ENCODE measurements at regions not wholly inside any gene's neighbourhood (a gene's known extent, or its start where the extent isn't known, plus 50 kb on each side); places are given as distances from the start of the nearest gene placed in this dataset.

DNA sequence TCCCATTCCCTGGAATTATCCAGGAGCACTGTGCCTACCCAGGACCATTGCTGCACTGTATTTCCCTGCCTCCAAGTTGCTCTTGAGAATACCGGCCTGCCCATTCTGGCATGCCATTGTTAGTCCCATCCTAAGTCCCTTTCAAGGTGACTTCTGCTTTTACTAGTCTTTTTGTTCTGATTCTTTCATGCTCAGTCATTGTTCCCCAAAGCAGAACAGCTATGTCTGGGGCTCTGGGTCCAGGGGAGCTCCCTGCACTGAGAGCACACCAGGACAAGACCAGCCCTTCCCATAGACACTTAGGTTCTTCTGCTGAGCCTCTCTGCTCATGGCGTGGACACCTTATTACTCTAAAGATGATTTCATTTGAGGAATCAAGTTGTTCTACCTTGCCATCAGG, 388.9 kb upstream of the KLF4 start:
- CTCF ChIA-PET: no interaction called here
- Histone ChIP-seq H3K36me3 (ENCODE audit: control insufficient read depth, insufficient read depth, low read length) (no peaks in the 10 kb centered on the region), H3K4me3 (ENCODE audit: low read depth, low read length) (no peak overlapping the region), H3K4me1 (no peaks in the 10 kb centered on the region), H3K27me3 (replicated peaks; ENCODE audit: control insufficient read depth, insufficient read depth, low read length) (no peaks in the 10 kb centered on the region), H3K9me3 (no peaks in the 10 kb centered on the region)
- no peak overlapping the region for H3K27ac Mint-ChIP-seq (ENCODE audit: unreplicated experiment)
- DNase-seq: no peak
- H3K36me3 Mint-ChIP-seq (ENCODE audit: insufficient read depth, unreplicated experiment): no peaks in the 10 kb centered on the region
- intact Hi-C loops (cut with micrococcal nuclease; ENCODE audit: unreplicated experiment): no loop called here
- POLR2A ChIA-PET: no interaction called here
- H3K4me1 Mint-ChIP-seq (ENCODE audit: low read depth, unreplicated experiment): no peaks in the 10 kb centered on the region
- TF ChIP-seq CTCF (IDR thresholded peaks at IDR 0.05; ENCODE audit: insufficient read depth in 1 of 2, low read depth in 1 of 2, low read length in 1 of 2, severe bottlenecking in 1 of 2, unreplicated experiment in 1 of 2): no peak
- BruUV-seq (replicated peaks): no TSS peak
- H3K27me3 Mint-ChIP-seq (ENCODE audit: insufficient read depth, unreplicated experiment): peaks cover 4% of the 10 kb centered on the region
- no peak overlapping the region for H3K4me3 Mint-ChIP-seq (ENCODE audit: unreplicated experiment)
- H3K9me3 Mint-ChIP-seq (ENCODE audit: unreplicated experiment): no peaks in the 10 kb centered on the region

GRCh38 chr9:107875571-107875980, 386.0 kb upstream of the KLF4 start:
- no peak for TF ChIP-seq CTCF (IDR thresholded peaks at IDR 0.05; ENCODE audit: insufficient read depth in 1 of 2, low read depth in 1 of 2, low read length in 1 of 2, severe bottlenecking in 1 of 2, unreplicated experiment in 1 of 2)
- Mint-ChIP-seq H3K27me3 (ENCODE audit: insufficient read depth, unreplicated experiment) (peaks cover 7% of the 10 kb centered on the region), H3K4me1 (ENCODE audit: low read depth, unreplicated experiment) (no peaks in the 10 kb centered on the region), H3K9me3 (ENCODE audit: unreplicated experiment) (no peaks in the 10 kb centered on the region), H3K36me3 (ENCODE audit: insufficient read depth, unreplicated experiment) (no peaks in the 10 kb centered on the region), H3K4me3 (ENCODE audit: unreplicated experiment) (no peak overlapping the region), H3K27ac (ENCODE audit: unreplicated experiment) (no peak overlapping the region)
- intact Hi-C loops (cut with micrococcal nuclease; ENCODE audit: unreplicated experiment): no loop called here
- no TSS peak for BruUV-seq (replicated peaks)
- H3K4me3 ChIP-seq (ENCODE audit: low read depth, low read length): no peak overlapping the region
- H3K27me3 ChIP-seq (replicated peaks; ENCODE audit: control insufficient read depth, insufficient read depth, low read length): no peaks in the 10 kb centered on the region
- H3K4me1 ChIP-seq: no peaks in the 10 kb centered on the region
- CTCF ChIA-PET: no interaction called here
- no peaks in the 10 kb centered on the region; the same call in 1 of the 2 replicates for H3K9me3 ChIP-seq
- no peaks in the 10 kb centered on the region for H3K36me3 ChIP-seq (ENCODE audit: control insufficient read depth, insufficient read depth, low read length)
- DNase-seq: no peak
- POLR2A ChIA-PET: no interaction called here

DNA sequence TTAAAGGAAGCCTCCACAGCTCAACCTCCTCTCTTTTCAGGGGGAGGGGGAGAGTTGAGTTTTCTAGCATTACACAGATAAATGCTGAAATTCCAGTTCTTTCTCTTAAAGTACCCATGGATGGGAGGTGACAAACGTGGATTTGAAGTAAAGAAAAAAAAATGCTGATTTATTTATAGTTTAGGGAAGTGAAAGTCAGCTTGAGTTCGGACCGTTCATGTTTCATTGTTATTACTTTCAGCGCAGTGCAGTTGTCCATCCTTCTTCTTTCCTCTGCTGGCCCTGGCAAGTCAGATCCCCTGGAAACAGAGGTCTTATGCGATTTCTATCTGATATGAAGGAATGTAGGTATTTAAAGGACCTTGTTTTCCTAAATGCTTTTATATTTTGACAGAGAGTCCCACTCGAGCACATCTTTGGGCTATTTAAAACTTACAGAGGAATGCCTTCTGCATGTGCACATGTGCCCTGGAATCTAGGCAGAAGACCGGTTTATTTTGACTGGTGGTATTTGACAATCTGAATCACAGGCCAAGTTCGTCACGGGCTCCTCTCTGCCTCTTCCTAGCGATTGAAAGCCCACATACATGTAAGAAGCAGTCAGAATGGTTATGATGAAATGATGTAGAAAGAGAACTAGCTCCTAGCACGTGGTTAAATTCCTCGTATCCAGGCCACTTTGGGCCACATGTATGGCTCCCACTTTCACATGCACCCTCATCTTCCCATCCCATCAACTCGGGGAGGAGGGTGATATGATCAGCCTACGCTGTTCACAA, 385.2 kb upstream of the KLF4 start:
- H3K36me3 Mint-ChIP-seq (ENCODE audit: insufficient read depth, unreplicated experiment): no peaks in the 10 kb centered on the region
- H3K4me1 Mint-ChIP-seq (ENCODE audit: low read depth, unreplicated experiment): no peaks in the 10 kb centered on the region
- peaks cover 7% of the 10 kb centered on the region for H3K27me3 Mint-ChIP-seq (ENCODE audit: insufficient read depth, unreplicated experiment)
- Histone ChIP-seq H3K4me1 (no peaks in the 10 kb centered on the region), H3K4me3 (ENCODE audit: low read depth, low read length) (no peak overlapping the region), H3K9me3 (no peaks in the 10 kb centered on the region; the same call in 1 of the 2 replicates), H3K27me3 (replicated peaks; ENCODE audit: control insufficient read depth, insufficient read depth, low read length) (no peaks in the 10 kb centered on the region), H3K36me3 (ENCODE audit: control insufficient read depth, insufficient read depth, low read length) (no peaks in the 10 kb centered on the region)
- H3K4me3 Mint-ChIP-seq (ENCODE audit: unreplicated experiment): no peak overlapping the region
- intact Hi-C loops (cut with micrococcal nuclease; ENCODE audit: unreplicated experiment): no loop called here
- H3K9me3 Mint-ChIP-seq (ENCODE audit: unreplicated experiment): no peaks in the 10 kb centered on the region
- CTCF ChIA-PET: no interaction called here
- no peak for TF ChIP-seq CTCF (IDR thresholded peaks at IDR 0.05; ENCODE audit: insufficient read depth in 1 of 2, low read depth in 1 of 2, low read length in 1 of 2, severe bottlenecking in 1 of 2, unreplicated experiment in 1 of 2)
- POLR2A ChIA-PET: no interaction called here
- BruUV-seq (replicated peaks): no TSS peak
- no peak for DNase-seq
- no peak overlapping the region for H3K27ac Mint-ChIP-seq (ENCODE audit: unreplicated experiment)

Measured in Caco-2 (cell line).